CD4-positive, alpha-beta T cell treated with Interleukin-10 for 1 hour (primary cell): ENCODE measurements at regions not wholly inside any gene's neighbourhood (a gene's known extent, or its start where the extent isn't known, plus 50 kb on each side); places are given as distances from the start of the nearest gene placed in this dataset.
"Not testable (repeated sequence)": the region's sequence is repeated elsewhere in the genome, so short reads cannot be mapped to it uniquely, and the experiment has no call there.

ENCODE experiments used
- DNase-seq: peaks from one replicate; pipeline ENCODE4 v3.0.0-alpha.2; 2020

DNA sequence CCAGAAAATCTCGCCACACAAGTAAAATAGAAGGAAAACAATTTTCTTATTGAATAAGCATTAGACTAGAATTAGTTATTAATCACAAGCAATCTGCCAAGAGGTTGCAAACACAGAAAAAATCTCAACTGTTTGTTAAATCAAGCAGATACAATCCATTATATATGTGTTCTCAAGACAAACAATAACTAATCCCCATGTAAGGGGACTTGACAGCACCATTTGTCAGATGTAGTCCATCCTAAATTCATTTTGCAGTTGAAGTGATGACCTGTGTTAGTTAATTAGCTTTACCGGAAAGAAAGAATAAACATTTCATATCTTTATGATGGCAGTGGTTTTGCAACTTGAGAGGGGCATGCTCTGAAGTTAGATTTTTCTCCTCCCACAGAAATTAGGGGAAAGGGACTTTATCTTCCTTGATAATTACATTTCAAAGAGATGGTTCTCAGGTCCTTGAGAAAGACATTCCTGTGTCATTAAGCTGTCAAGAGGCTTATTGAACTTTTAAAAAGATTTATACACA, 1588.0 kb downstream of the GRIK2 start:
- DNase-seq = no peak

DNA sequence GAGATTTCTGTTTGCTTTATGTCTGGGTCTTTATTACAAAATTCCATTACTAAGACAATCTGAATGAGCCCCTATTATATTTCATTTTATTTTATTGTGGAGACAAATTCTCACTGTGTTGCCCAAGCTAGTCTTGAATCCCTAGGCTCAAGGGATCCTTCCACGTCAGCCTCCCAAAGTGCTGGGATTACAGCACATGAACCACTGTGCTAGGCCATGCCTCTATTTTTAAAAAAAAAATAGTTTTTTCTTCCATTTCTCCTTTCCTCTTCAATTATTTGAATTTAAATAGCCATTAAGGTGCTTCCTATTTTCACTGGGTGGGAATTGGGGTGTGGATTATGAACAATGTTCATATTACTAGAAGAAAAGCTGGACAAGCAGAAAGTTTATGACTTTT, 1587.4 kb downstream of the GRIK2 start:
- no peak for DNase-seq

GRCh38 chr6:102961902-102962301, 1568.4 kb downstream of the GRIK2 start:
- DNase-seq = no peak

DNA sequence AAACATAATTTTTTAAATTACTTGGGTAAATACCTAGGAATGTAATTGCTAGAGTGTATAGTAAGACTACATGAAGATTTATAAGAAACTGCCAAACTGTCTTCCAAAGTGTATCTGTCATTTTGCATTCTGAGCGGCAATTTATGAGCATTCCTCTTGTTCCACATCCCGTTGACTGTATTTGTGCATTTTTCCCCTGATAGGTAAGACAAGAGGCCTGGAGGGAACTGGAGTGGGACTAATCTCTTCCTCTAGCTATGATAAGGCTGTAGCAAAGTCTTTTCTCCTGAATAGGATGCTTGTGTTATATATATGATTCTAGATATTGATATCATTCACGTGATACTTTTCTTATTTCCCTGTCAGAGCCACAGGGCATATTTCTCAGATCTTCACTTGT, 1557.5 kb downstream of the GRIK2 start:
- DNase-seq = no peak

DNA sequence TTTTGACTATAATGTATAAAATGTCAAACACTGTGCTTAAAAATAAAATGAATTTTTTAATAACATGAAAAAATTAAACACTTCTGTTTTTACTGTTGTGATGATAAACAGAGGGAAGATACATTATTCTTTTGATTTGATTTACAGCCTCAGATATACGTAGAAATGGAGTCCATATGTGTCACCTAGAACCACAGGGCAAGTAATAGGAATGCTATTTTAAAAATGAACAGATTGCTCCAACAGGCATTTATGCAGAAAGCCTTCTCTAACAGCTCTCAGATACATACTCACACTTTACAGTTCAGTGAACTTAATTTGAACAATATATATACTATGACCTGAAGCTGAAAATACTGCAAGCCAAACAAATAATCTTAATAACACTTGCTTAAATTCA, 1551.0 kb downstream of the GRIK2 start:
- no peak for DNase-seq

DNA sequence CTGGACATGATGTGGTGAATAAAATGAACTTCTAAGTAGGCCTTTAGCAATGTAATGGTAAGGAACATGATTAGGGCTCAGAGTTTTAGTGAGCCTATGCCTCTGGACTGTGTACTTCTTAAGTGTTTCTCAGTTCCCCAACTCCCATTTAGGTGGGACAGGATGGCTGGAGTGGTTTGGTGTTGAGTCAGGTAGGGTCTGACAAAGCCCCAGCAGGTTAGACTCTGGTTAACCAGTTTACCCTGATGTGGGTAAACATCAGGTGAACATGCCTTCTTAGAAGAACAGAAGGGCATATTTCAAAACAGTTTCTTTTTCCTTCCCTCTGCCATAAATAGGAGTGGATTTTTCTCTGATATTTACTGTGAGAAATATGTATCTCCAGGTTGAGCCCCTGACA, 1548.7 kb downstream of the GRIK2 start:
- DNase-seq = no peak

DNA sequence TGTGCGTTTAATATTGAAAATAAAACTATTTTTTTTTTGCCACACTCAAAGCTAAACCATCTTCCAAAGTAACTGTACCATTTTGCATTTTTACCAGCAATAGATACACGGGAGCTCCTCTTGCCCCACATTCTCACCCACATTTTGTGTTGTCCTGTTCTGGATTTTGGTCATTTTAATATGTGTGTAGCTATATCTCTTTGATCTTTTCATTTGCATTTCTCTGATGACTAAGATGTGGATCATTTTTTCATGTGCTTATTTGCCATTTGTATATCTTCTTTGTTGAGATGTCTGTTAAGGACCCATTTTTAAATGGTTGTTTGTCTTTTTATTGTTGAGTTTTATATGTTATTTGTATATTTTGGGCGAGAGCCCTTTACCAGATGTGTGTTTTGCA, 1543.5 kb downstream of the GRIK2 start:
- DNase-seq = no peak

DNA sequence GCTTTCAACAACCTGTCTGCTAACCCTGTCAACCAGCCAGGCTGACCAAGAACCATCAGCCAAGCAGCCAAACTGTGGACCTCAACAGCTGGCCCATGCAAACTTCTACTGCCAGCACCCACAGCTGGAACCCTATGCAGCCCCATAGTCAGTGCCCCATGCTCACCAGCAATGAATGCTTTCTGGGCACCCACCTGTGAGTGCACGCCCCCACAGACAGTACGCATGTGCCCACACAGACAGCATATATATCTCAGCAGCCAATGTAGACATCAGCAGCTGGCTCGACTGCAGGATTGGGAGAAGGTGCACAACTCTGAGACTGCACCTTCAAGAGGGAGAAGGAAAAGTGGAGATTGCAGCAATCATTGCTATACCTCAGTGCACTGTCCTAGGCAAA, 1534.6 kb downstream of the GRIK2 start:
- no peak for DNase-seq

DNA sequence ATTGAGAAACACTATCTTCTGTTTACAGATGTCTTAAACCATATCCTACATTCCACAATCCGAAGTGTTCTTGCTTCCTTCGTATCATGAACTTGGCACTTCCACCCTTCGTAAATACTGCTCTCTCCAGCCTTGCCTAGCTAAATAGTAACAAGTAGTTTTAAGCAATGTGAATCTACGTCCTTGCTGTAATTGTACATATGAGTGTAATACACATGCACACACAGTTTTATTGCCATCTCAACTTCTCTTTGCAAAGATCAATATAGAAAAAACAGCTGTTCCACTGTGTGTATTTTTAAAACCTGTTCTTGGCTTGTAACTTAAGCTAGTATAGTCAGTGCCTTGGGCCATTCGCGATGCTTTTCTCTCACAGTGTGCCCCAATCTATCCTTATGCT, 1524.7 kb downstream of the GRIK2 start:
- no peak for DNase-seq

GRCh38 chr6:102911571-102911970, 1518.1 kb downstream of the GRIK2 start:
- DNase-seq = no peak

DNA sequence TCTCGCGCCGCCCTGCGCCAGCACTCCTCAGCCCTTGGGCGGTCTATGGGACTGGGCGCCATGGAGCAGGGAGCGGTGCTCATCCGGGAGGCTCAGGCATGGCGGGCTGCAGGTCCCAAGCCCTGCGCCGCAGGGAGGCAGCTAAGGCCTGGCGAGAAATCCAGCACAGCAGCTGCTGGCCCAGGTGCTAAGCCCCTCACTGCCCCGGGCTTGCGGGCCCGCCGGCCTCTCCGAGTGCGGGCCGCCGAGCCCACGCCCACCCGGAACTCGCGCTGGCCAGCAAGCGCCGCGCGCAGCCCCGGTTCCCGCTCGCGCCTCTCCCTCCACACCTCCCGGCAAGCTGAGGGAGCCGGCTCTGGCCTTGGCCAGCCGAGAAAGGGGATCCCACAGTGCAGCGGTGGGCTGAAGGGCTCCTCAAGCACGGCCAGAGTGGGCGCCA, 1517.2 kb downstream of the GRIK2 start:
- DNase-seq = not testable (repeated sequence)

DNA sequence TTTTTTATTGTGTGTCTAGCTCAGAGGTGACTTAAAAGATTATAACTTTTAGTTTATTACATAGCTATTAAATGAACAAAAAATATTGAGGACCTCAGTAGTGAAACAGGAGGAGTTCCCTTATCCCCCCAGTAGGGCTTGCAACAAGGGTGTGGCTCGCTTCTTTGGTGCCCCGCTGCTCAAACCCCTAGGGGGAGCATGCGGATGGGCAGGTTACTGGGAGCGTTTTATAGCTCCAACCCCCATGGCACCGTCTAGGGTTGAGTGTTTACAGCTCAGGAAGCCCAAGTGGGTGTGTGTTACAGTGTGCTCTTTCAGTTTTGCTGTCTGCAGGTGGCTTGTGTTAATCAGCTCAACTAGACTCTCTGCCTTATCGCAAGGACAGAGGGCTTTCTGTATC, 1513.7 kb downstream of the GRIK2 start:
- DNase-seq = no peak

DNA sequence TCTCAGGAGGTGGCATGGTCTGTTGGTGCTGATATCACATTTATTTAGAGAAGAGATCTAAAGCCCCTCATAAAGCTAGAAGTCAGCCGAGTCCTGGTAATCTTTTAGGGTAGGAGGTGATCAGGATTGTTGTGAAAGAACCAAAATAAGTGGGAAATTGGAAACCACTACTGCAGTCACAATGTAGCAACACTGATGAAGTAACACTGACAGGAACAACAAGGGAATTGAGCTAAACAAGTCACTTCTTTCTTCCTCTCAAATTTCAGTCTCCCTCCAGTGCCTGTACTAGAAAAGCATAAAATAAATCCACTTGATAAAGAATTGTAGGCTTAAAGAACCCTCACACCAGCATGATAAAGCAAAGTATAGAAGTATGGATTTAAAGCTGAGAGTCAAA, 1509.0 kb downstream of the GRIK2 start:
- no peak for DNase-seq

- DNase-seq = no peak
Observed at GRCh38 chr6:102895683-102896082, 1502.2 kb downstream of the GRIK2 start.

DNA sequence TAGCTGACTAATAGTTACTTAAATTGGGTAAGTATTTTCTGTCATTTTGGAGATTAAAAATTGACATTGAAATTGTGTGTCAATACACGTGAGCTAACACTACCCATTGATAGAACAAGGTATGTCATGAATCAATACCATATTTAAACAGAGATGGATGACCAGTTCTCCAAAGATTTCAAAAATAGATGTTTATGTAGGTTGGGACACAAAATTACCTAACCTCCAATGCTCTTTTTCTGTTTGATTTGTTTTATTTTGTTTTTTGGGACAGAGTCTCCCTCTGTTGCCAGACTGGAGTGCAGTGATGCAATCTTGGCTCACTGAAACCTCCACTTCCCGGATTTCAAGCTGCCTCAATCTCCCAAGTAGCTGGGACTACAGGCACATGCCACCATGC, 1491.7 kb downstream of the GRIK2 start:
- no peak for DNase-seq

DNA sequence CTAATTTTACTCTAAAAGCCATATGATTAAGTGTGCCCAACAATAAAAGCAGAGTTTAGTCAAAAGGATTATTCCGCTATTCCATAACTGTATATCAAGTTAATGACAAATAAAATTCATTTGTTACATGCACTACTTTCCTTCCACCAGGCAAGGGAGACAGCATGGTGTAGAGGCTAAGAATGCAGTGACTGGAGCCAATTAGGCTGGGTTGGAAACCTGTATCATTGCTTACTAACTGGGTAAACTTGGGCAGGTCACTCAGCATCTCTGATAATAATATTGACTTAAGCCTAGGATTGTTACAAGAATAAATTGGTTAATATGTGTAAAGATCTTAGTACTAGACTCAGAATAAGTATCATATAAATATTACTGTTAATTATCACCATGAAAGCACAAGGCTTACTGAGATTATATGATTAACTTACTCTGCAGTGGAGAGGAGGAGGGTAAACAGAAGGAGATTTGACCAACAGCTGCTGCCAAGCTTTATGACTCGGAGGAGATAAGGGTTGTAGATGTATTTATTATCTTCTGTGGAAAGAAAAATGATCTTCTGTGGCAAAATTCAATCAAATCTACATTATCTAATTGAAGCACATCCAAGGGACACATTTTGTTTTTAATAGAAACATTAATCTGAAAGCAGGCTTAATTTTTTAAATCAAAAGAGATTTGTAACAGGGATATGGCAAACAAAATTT, 1459.9 kb downstream of the GRIK2 start:
- DNase-seq = no peak

DNA sequence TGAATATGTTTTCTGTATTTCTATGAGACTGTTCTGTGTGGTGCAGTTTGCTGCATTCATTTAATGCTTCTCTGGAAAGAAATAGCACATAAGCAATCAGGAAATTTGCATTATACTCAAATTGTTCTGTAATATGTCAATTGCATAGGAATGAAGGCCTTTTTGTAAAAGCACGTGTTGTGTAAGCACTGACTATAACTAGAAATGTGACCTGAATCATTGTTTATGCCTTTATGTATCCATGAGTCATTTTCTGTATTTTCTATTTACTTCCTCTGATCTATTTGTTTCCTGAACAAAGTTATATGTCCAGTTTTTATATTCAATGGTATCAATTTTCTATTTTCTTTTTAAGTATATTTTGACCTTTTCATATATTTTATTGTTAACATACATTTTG, 1455.3 kb downstream of the GRIK2 start:
- DNase-seq = no peak

GRCh38 chr6:102848210-102848609, 1454.7 kb downstream of the GRIK2 start:
- DNase-seq = no peak

- DNase-seq = no peak
Observed at GRCh38 chr6:102841060-102841459, 1447.6 kb downstream of the GRIK2 start.

GRCh38 chr6:102832021-102832420, 1438.5 kb downstream of the GRIK2 start:
- no peak for DNase-seq

DNA sequence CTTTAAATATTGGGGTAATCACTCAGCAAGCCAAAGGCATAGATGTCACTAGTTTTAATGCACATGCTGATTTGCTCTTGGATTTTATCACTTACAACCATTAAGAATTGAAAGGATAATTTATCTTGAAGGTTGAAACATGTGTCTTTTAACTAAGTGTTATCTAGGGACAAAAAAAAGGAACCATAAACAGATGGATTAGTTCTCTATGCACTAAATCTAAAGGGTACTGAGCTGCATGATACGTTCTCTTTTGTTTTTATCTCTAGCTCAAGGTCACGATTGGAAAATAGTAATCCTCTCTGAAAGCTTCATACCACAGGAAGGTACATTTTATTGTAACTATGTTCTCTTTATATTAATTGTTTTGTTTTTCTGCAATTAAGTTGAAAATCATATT, 1426.6 kb downstream of the GRIK2 start:
- DNase-seq = no peak

GRCh38 chr6:102815207-102815606, 1421.7 kb downstream of the GRIK2 start:
- DNase-seq = no peak

DNA sequence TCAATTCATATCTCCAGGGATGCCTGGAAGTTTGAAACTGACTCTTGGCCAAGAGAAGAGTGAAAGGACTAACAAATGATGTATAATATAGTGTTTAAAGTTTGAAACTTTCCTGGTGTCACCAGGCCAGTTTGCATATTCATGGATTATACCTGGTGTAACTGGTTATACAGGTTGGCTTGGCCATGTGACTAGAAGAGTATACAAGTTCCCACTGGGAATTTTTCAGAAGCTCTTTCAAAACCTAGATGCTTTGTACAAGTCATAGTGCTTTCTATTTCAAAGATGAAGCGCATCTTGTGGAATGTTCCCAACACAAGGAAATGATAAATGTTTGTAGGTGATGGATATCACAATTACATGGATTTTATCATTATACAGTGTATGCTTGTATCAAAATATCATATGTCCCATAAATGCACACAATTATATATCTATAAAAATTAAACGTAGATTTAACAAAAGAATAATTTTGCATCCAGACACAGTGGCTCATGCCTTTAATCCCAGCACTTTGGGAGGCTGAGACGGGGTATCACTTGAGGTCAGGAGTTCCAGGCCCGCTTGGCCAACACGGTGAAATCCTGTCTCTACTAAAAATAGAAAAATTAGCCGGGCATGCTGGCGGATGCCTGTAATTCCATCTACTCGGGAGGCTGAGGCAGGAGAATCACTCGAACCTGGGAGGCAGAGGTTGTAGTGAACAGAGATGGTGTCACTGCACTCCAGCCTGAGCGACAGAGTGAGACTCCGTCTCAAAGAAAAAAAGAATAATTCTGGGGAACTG, 1420.2 kb downstream of the GRIK2 start:
- no peak for DNase-seq

DNA sequence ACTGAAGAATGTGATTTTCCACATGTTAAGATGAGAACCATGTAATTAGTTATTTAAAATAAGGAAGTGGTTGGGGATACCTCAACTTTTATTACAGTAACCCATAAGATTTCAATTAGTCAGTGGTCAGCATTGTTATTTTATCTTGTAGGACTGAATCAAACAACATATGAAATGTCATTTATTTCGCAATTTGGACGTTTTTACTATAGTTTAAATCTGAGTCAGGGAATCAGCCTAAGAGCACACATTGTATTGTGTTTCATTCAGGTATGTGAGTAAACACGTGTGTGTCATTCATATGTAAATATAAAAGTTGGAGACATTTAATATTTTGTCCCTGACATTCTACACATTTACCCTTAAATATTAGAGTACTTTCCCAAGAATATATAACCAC, 1418.7 kb downstream of the GRIK2 start:
- no peak for DNase-seq
